SH-SY5Y (cell line): ENCODE measurements at regions not wholly inside any gene's neighbourhood (a gene's known extent, or its start where the extent isn't known, plus 50 kb on each side); places are given as distances from the start of the nearest gene placed in this dataset.

ENCODE experiments used
- GATA2 ChIP-seq: IDR thresholded peaks from 2 replicates; pipeline ENCODE4 v1.6.1; 2011; ENCODE audit warnings: mild to moderate bottlenecking, low read depth, low read length
- GATA3 ChIP-seq: IDR thresholded peaks from 2 replicates; pipeline ENCODE4 v1.6.1; 2011; ENCODE audit warnings: low read depth, mild to moderate bottlenecking, low read length, moderate library complexity

DNA sequence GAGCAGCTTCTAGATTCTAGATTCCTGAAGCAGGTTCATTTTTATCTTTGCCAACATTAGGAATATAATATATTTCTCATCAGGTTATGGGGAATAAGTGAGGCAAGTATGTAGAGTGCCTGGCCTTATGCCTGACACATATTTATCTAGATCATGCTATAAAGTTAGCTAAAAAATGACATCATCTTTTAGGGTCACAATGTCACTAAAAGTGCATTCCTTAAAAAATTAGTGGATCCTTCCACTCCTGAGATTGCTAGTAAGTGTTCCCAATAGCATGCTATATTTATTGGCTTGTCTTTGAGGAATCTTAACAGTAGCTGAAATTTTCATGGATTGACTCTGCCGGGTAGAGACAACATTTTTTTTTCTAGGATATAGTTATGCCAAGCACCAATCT, 305.9 kb upstream of the TMCO5A start:
- TF ChIP-seq GATA3 (no peak), GATA2 (no peak)

DNA sequence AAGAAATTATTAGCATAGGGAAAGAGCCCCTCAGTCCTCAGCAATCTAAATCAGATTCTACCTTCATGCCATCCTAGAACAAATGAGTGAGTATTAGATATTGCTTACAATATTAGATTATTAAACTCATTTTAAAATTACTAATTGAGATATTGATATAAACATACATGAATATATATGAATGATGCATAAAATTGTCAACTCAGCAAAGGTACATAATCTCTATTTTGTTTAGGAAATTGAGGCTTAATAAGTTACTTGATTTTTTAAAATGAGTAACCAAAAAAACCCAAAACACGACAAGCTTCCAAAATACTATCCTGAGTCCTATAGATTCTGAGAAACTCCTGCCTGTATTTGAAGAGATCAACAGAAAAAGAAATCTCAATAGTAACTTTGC, 297.7 kb upstream of the TMCO5A start:
- TF ChIP-seq GATA2 (no peak), GATA3 (no peak)

DNA sequence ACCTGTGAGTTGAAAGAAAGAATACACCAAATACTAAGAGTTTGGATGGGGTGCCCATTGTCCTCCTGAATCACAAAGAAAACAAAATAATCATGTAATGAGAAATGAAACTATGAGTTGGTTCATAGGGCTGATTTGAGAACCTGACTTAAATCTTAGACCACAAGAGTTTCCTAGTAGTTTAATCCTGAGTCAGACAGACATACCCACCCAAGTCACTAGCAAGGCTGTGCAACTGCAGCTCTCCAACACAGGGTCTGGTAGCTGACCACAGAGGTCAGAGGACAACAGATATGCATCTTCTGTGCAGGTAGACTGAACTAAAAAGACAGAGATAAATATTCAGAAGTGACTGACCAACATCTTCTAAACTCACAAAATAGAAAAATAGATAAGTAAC, 296.3 kb upstream of the TMCO5A start:
- TF ChIP-seq GATA3 = no peak
- no peak for TF ChIP-seq GATA2

DNA sequence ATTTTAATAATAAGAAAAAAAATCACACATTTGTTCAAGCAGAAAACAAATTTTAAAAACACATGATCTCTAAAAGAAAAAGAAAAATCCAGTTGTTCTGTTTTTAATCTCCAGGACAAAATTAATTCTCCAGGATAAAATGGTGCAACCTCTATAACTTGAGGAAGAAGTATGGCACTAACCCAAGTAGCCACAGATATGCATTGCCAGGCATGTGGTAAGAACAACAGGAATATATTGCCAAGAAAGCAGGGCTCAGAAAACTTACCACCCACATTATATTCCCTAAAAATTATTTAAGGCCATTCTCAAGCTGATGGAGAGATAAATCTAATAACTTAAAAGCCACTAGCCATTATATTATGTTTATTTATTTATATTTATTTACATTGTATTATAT, 295.7 kb upstream of the TMCO5A start:
- no peak for TF ChIP-seq GATA2
- TF ChIP-seq GATA3 = no peak

DNA sequence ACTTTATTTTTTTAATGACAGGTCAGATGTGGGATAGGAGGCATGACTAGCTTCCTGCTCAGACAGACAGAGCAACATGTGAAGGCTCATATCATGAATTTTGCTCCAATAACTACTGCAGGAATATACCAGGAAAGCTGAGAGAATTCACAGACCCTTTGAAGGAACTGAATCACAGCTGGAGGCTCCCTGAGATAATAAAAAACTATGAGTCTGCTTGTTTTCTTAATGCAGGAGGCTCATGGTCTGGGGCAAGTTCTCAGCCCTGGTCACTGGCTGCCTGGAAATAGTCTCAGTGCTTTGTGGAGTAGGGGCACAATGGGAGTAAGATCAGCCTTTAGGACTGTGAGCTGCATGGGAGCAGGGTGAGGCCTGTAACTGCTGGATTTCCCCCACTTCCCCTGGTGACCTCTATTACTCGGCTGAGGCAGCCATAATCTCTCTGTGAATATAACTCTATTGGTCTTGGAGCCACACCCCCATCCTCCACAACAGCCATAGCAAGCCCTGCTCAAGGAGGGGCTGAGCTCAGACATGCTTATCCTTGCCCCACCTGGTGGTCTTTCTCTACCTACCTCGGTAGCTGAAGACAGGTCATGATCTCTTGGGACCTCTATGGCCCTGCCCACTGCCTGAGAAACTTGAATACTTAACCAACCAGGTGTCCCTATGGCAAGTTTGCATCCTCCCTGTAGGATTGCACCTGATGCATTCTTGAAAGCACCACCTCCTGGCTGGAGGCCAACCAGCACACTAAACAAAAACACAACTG, 281.6 kb upstream of the TMCO5A start:
- TF ChIP-seq GATA2 (no peak), GATA3 (no peak)

DNA sequence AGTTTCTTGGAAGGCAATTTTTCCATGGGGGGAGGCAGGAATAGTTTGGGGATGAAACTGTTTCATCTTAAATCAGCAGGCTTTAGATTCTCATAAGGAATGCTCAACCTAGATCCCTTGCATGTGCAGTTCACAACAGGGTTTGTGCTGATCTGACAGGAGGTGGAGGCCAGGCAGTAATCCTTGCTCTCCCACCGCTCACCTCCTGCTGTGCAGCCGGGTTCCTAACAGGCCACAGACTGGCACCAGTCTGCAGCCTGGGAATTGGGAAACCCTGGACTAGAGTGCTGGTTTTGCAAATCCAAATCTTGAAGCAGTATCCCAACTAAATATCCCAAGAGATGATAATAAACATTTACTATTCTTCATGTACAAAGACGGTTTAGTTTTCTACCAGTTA, 256.3 kb upstream of the TMCO5A start:
- TF ChIP-seq GATA2 (no peak), GATA3 (no peak)

DNA sequence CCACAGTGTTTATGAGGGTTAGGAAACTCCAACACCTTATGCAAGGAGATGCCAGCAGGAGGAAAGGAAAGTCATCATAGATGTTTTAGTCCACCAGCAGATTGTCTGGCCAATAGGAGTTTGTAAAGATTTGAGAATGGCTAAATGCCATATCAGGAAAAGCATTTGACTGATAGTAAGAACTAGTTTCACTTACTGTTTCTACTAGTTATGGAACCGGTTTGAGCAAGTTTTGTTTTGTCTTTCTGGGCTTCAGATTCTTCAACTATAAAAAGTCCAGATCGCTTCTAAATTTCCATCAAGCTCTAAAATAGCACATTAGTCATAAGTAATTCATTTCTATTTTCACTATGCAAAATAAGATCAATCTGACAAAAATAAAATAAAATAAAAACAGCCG, 254.8 kb upstream of the TMCO5A start:
- no peak for TF ChIP-seq GATA3
- TF ChIP-seq GATA2 = no peak

DNA sequence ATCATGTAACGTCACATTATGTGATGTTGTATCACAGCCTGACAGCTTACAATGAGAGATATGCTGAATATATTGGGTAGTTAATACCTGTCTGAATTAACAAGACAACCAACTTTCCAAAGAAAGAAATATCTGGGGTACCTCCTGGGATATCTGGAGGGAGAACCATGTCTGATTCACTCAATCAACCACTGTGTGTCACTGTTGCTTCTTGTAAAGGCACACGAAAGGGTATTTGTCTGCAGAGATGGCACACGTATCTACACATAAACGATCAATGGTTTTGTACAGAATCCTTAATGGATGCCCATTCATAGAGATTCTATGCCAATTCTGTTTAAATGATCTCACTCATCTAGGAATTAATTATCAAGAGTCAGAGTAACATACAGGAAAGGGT, 252.1 kb upstream of the TMCO5A start:
- TF ChIP-seq GATA2 (no peak), GATA3 (no peak)

DNA sequence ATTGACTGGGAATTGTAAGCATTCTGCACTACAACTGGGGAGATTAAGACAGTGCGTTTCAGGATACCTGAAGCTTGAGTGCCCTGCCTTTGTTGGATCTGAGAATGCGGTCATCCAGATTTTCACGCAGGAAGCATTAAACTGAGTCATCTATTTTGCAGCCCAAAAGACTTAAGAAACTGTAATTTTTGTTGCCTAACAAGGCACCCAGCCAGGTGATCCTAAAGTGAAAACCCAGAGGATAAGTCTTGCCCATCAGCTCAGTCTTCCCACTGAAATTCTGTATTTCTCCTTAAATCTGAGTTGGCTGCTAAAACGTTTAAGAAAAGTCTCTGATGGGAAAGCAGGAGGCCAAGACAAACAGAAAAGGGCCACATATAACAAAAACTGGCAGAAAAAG, 242.5 kb upstream of the TMCO5A start:
- TF ChIP-seq GATA2 (no peak), GATA3 (no peak)

DNA sequence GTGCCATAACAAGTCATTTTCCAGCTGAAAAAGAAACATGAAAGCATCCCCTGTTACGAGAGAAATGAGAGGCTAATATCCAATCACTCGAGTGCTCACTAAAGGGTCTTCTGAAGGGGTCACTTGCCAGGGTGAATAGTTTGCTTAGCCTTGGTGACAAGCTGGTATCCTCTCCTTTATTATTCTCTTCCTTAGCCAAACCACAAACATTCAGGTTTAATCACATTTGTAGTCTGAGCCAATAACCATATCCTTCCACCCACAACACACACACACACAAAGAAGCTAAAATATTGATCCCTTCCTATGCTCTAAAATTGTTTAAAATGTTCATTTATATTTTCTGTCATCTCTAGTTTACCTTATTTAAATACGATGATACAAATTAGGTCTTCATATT, 240.5 kb upstream of the TMCO5A start:
- TF ChIP-seq GATA3 (no peak), GATA2 (no peak)

DNA sequence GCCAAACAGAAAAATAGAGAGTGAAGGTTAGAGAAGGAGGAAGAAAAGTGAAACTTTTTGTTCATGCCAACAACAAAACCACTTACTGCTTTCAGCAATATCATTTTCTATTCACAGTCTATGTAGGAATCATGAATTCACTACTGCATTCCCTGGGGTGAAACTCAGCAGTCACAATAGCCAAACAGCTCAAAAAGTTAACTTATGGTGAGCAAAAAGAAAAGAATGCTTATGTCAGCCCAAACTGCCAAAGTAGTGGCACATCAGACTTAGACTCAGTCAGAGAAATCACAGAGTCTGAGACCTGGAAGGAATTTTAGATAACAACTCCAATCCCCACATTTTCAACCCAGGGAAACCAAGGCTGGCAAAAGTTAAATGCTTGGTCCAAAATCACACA, 238.7 kb upstream of the TMCO5A start:
- TF ChIP-seq GATA3 (no peak), GATA2 (no peak)

DNA sequence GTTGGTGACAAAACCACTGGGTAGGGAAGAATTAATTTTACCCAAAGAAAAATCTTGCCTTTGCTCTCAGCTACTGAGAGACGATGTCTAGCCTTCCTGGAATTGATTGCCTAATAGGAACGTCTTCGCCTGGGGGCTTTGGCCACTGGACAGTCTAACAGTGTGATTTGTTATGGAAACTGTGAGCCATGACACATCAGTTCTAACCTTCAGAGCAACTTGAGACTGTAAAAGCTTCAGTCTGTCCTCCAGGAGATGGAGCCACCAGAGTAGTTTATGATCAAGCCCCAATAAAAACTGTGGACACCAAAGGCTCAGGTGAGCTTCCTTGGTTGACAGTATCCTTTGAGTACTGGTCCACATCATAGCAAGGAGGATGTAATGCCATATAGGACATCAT, 235.8 kb upstream of the TMCO5A start:
- TF ChIP-seq GATA3 (no peak), GATA2 (no peak)

DNA sequence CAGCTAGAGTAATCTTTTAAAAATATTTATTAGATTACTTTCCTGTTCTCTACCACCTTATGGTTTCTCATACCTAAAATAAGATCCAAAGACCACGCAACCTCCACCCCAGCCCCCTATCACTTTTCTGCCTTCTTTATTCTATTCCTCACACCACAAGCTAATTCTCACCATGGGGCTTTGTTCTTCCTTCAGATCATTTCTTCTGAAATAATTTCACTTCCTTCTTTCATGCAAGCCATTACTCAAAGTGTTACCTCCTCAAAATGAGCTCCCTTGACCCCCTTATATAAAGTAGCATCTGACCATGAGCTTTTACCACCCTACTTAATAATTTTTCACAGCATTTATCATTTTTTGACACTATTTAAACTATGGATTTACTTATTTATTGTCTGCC, 233.2 kb upstream of the TMCO5A start:
- TF ChIP-seq GATA3 = no peak
- TF ChIP-seq GATA2 = no peak

DNA sequence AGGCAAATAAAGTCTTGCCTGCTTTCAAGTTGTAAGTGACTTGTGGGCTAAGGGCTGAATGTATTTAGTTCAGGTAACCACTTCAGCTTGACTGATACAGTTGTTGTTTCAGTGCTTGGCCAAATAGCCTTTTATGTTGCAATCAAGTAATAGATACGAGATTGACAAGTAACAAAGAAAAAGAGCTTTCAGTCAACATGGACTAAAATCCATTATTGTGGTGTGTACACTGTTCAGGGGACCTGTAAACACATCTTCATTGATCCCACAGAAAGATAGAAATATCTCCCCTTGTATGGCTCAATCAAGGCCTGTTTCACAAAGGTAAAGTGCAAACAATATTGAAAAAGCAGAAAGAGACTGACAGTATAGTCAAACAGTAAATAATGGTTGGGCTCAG, 224.8 kb upstream of the TMCO5A start:
- TF ChIP-seq GATA2 = no peak
- no peak for TF ChIP-seq GATA3

DNA sequence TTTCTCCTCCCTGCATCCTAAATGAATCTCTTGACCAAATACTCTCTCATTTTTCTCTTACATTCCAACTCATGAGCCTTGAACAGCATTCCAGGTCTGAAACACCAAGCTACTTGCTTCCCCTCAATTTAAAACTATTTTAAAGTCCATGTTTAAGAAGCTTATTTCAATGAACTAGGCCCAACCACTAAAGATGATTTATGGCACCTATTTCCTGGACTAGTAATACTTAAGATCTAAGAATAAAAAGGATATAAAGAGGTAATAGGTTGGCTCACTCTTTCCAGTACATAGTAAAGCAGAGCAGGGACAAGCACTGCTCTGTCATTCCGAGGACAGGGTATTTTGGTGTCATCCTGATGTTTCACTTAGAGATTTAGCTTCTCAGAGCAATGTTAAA, 219.3 kb upstream of the TMCO5A start:
- TF ChIP-seq GATA2 = no peak
- no peak for TF ChIP-seq GATA3

DNA sequence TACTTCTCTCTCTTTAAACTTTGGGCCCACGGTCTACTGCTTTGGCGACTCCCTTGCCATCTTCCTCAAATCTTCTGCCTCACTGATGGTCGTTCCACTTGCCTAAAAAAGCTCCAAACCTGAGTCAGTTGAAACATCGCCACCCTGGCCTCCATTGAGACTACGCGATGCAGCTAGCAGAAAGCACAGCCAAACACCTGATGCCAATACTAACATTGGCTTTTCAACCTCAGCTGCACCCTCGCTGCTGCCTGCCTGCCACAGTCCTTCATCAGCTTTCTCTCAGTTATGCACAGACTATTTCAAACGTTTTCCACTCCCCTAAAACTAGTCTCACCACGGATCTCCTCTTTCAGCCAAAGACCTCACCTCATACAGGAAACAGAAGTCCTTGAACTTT, 214.2 kb upstream of the TMCO5A start:
- TF ChIP-seq GATA2 (no peak), GATA3 (no peak)
